Kidney epithelial cell (primary cell): ENCODE measurements at regions not wholly inside any gene's neighbourhood (a gene's known extent, or its start where the extent isn't known, plus 50 kb on each side); places are given as distances from the start of the nearest gene placed in this dataset.

Experiments used
- DNase-seq: peaks from one replicate; pipeline ENCODE4 v3.0.0-alpha.2; 2010; ENCODE audit warnings: low read depth
- H3K27me3 ChIP-seq: 2 replicates; pipeline ENCODE4 v1.6.0; 2011; ENCODE audit warnings: low read length; ENCODE audit not compliant: control insufficient read depth, insufficient read depth
- H3K36me3 ChIP-seq: 2 replicates; pipeline ENCODE4 v1.5.1; 2011; ENCODE audit warnings: low read length; ENCODE audit not compliant: control insufficient read depth, insufficient read depth
- H3K4me3 ChIP-seq: 2 replicates; pipeline ENCODE4 v1.5.1; 2011; ENCODE audit warnings: low read depth, mild to moderate bottlenecking, control low read depth, low read length
- TF ChIP-seq, protein P1 (sequence below): IDR thresholded peaks from 2 replicates; pipeline ENCODE4 v1.5.1; 2011; ENCODE audit warnings: mild to moderate bottlenecking, moderate library complexity, low read length, control low read depth, inconsistent platforms; ENCODE audit not compliant: insufficient read depth, poor library complexity, severe bottlenecking

DNA sequence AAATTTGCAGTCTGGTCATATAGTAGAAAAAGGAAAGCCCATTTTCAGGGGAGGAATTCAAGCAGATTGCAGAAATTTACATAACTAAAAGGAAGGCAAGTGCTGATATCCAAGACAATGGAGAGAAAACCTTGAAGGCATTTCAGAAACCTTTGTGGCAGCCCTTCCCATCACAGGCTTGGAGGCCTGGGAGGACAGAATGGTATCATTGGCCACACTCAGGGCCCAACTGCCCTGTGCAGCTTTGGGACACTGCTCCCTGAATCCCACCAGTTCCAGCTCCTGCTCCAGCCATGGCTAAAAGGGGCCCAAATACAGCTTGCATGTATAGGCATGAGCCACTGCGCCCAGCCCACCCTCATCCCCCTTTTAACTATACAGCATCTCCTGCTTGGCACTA is 81.1 kb upstream of the NYAP2 start:
- TF ChIP-seq, protein P1, sequence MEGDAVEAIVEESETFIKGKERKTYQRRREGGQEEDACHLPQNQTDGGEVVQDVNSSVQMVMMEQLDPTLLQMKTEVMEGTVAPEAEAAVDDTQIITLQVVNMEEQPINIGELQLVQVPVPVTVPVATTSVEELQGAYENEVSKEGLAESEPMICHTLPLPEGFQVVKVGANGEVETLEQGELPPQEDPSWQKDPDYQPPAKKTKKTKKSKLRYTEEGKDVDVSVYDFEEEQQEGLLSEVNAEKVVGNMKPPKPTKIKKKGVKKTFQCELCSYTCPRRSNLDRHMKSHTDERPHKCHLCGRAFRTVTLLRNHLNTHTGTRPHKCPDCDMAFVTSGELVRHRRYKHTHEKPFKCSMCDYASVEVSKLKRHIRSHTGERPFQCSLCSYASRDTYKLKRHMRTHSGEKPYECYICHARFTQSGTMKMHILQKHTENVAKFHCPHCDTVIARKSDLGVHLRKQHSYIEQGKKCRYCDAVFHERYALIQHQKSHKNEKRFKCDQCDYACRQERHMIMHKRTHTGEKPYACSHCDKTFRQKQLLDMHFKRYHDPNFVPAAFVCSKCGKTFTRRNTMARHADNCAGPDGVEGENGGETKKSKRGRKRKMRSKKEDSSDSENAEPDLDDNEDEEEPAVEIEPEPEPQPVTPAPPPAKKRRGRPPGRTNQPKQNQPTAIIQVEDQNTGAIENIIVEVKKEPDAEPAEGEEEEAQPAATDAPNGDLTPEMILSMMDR, result no peak
- DNase-seq, result no peak
- H3K36me3 ChIP-seq, result no peaks in the 10 kb centered on the region

DNA sequence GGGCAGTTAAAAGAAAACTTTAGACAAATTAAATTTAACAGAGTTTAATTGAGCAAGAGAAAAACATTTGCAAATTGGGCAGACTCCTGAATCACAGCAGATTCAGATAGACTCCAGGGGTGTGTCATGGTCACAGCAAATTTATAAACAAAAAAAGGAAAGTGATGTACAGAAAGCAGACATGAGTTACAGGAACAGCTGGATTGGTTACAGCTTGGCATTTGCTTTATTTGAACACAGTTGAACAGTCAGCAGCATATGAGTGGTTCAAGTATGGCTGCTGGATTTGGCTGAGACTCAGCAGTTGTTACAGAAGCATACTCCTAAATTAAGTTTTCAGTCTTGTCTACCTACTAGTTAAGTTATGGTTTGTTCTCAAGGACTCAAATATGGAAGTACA is 82.3 kb upstream of the NYAP2 start:
- Histone ChIP-seq H3K4me3 (no peak overlapping the region), H3K27me3 (no peaks in the 10 kb centered on the region), H3K36me3 (no peaks in the 10 kb centered on the region)
- TF ChIP-seq, protein P1, result no peak
- no peak for DNase-seq

More for the DNA sequence above, 81.1 kb upstream of the NYAP2 start:
- no peaks in the 10 kb centered on the region for H3K27me3 ChIP-seq
- no peak overlapping the region for H3K4me3 ChIP-seq

DNA sequence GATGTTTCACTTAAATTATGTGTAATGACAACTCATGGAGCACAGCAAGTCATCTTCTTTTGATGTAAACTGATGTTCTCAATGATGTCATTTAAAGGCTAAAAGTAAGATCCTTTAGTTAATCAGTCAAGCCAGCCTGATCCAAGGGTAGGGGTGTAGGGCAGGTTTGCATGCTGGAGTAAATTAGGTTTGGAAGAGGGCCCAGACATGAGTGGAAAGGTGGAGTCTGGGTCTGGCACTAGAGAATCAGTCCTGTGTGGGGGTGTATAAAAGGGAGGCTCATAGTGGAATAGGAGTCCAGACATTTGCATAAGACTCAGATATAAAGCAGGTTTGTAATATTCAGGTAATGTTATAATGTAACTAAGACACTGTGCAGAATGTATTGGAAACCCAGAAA is 88.8 kb upstream of the NYAP2 start:
- H3K4me3 ChIP-seq, result no peak overlapping the region
- TF ChIP-seq, protein P1, result no peak
- DNase-seq, result no peak
- H3K36me3 ChIP-seq, result no peaks in the 10 kb centered on the region
- H3K27me3 ChIP-seq, result no peaks in the 10 kb centered on the region

DNA sequence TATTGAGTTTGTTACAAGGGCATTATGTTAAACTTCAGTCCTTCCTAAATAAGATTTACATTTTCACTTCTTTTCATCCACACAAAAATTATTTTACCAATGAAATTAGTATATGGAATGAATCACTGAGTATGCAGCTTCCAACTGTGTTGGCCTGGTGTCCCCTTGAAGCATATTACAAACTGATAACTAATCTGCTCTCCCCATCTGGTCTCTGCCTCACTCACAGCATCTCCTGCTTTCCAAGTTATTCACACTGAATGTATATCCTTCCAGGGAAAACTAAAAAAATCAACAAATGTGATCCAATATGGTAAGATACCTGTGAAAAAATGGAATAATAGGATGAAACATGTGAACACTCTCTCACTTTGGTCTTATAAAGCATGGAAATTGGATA is 90.0 kb upstream of the NYAP2 start:
- TF ChIP-seq, protein P1, result no peak
- Histone ChIP-seq H3K4me3 (no peak overlapping the region), H3K27me3 (no peaks in the 10 kb centered on the region)

DNA sequence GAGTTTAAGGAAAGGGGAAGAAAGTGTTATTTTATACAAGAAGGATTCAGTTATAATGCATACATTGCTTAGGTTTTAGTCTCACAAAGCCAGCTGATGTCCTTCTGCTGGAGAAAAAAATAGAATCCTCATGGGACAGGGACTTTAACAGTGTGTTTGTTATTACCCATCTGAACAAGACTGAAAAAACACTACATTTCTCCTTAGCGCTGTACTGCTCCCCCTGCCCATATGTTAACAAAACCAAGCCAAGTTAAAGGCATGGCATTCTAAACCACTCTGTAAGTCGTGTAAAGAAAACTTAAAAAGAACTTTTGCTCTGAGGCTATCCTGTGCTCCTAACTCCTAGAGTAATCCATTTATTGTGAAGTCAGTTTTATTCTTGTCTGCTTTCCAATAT is 102.6 kb upstream of the NYAP2 start:
- H3K36me3 ChIP-seq, result no peaks in the 10 kb centered on the region
- no peaks in the 10 kb centered on the region for H3K27me3 ChIP-seq
- TF ChIP-seq, protein P1, result no peak
- no peak for DNase-seq
- H3K4me3 ChIP-seq, result no peak overlapping the region

More for the DNA sequence above, 90.0 kb upstream of the NYAP2 start:
- H3K36me3 ChIP-seq, result no peaks in the 10 kb centered on the region
- no peak for DNase-seq

DNA sequence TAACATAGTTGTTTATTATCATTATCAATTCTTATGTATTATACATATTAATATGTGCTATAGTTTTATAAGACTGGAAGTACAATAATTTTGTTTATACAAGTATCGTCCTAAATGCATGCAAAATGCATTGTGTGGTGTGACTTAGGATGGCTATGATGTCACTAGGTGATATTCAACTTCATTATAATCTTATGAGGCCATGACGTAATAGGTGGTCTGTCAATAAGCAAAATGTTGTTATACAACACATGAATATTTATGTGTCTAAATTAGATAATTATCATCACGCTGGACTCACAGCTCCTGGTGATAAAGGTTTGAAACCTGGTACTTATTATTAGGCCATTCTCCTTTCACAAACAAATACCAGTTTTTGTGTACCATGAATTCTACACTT is 104.4 kb upstream of the NYAP2 start:
- TF ChIP-seq, protein P1, result no peak
- no peak for DNase-seq
- Histone ChIP-seq H3K4me3 (no peak overlapping the region), H3K36me3 (no peaks in the 10 kb centered on the region), H3K27me3 (no peaks in the 10 kb centered on the region)
